Stomach (tissue), 4 donors: ENCODE measurements at regions not wholly inside any gene's neighbourhood (a gene's known extent, or its start where the extent isn't known, plus 50 kb on each side); places are given as distances from the start of the nearest gene placed in this dataset.

ENCODE experiments used
- POLR2A ChIP-seq, 4 donors: fragments of 450-650 bp; IDR thresholded peaks; one replicate each; pipeline ENCODE4 v1.6.1; 2016; ENCODE audit warnings: antibody characterized with exemption in 4 of 4, control low read depth in 2 of 4, mild to moderate bottlenecking in 1 of 4, moderate library complexity in 1 of 4
- POLR2AphosphoS5 ChIP-seq, 3 donors: sonication (generic); formaldehyde crosslinking; IDR thresholded peaks; one replicate each; pipeline ENCODE4 v1.6.1; 2016; ENCODE audit warnings: antibody characterized with exemption in 3 of 3
- TF ChIP-seq, protein P1 (sequence below), 7 experiments: fragments of 450-650 bp in 4 of 7; fragments of 200-600 bp in 3 of 7; sonication (generic) in 3 of 7; IDR thresholded peaks; one replicate each; pipeline ENCODE4 v1.5.1; 2016 to 2019; ENCODE audit warnings: antibody characterized with exemption in 7 of 7, control low read depth in 2 of 7, mild to moderate bottlenecking in 1 of 7

DNA sequence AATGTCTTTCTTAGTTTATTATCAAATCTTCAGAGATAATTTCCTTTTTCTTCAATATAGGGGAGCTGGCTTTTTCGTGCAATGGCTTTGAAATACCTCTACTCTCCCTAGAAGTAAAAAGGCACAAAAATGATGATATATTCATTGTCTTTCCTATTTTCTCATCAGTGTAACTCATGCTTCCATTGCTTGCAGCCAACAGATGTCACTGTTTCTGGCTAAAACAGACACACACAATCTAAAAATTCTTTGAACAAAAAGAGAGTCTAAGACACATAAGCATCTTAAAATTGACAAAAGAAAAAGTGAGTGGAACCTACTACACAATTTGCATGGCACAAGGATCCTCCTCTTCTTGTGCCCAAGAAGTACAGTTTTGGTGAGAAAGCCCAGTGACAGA, 448.7 kb upstream of the VRK2 start:
- TF ChIP-seq, protein P1, sequence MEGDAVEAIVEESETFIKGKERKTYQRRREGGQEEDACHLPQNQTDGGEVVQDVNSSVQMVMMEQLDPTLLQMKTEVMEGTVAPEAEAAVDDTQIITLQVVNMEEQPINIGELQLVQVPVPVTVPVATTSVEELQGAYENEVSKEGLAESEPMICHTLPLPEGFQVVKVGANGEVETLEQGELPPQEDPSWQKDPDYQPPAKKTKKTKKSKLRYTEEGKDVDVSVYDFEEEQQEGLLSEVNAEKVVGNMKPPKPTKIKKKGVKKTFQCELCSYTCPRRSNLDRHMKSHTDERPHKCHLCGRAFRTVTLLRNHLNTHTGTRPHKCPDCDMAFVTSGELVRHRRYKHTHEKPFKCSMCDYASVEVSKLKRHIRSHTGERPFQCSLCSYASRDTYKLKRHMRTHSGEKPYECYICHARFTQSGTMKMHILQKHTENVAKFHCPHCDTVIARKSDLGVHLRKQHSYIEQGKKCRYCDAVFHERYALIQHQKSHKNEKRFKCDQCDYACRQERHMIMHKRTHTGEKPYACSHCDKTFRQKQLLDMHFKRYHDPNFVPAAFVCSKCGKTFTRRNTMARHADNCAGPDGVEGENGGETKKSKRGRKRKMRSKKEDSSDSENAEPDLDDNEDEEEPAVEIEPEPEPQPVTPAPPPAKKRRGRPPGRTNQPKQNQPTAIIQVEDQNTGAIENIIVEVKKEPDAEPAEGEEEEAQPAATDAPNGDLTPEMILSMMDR (IDR thresholded peaks at IDR 0.05): no peak
- no peak for TF ChIP-seq POLR2AphosphoS5 (IDR thresholded peaks at IDR 0.05)
- no peak for TF ChIP-seq POLR2A (IDR thresholded peaks at IDR 0.05)
